ENCODE measurements at regions not wholly inside any gene's neighbourhood (a gene's known extent, or its start where the extent isn't known, plus 50 kb on each side); places are given as distances from the start of the nearest gene placed in this dataset.

- no peak overlapping the region for H3K27ac ChIP-seq
- TF ChIP-seq CTCF (conservative IDR thresholded peaks at IDR 0.05) (no peak), ZFX (IDR thresholded peaks at IDR 0.05) (no peak)
Measured at GRCh38 chr2:226496273-226496550, 303.4 kb downstream of the IRS1 start.

GRCh38 chr2:226495466-226496272, 304.0 kb downstream of the IRS1 start:
- no peak for TF ChIP-seq ZFX (IDR thresholded peaks at IDR 0.05)
- no peak for TF ChIP-seq CTCF (conservative IDR thresholded peaks at IDR 0.05)
- no peak overlapping the region for H3K27ac ChIP-seq

GRCh38 chr2:226491112-226491511, 308.5 kb downstream of the IRS1 start:
- no peak for TF ChIP-seq ZFX (IDR thresholded peaks at IDR 0.05)
- no peak for TF ChIP-seq CTCF (conservative IDR thresholded peaks at IDR 0.05)
- no peak overlapping the region for H3K27ac ChIP-seq

GRCh38 chr2:226489775-226490541, 309.7 kb downstream of the IRS1 start:
- H3K27ac ChIP-seq: no peak overlapping the region
- TF ChIP-seq ZFX (IDR thresholded peaks at IDR 0.05): no peak
- no peak for TF ChIP-seq CTCF (conservative IDR thresholded peaks at IDR 0.05)

GRCh38 chr2:226488034-226488433, 311.6 kb downstream of the IRS1 start:
- H3K27ac ChIP-seq: no peak overlapping the region

GRCh38 chr2:226487573-226487972, 312.0 kb downstream of the IRS1 start:
- H3K27ac ChIP-seq: no peak overlapping the region
- TF ChIP-seq ZFX (IDR thresholded peaks at IDR 0.05) (no peak), CTCF (conservative IDR thresholded peaks at IDR 0.05) (no peak)

More at GRCh38 chr2:226488034-226488433, 311.6 kb downstream of the IRS1 start:
- no peak for TF ChIP-seq ZFX (IDR thresholded peaks at IDR 0.05)
- no peak for TF ChIP-seq CTCF (conservative IDR thresholded peaks at IDR 0.05)
